DOHH2 (cell line): ENCODE measurements at regions not wholly inside any gene's neighbourhood (a gene's known extent, or its start where the extent isn't known, plus 50 kb on each side); places are given as distances from the start of the nearest gene placed in this dataset.

Experiments used
- CTCF ChIP-seq: fragments of 200-600 bp; sonication (generic); IDR thresholded peaks from one replicate; pipeline ENCODE4 v1.5.1; 2014; ENCODE audit warnings: antibody characterized with exemption, mild to moderate bottlenecking, low read depth, low read length; ENCODE audit not compliant: poor library complexity, severe bottlenecking
- EZH2phosphoT487 ChIP-seq: fragments of 200-600 bp; sonication (generic); IDR thresholded peaks from 2 replicates; pipeline ENCODE4 v1.6.1; 2017; ENCODE audit warnings: borderline replicate concordance, mild to moderate bottlenecking, antibody characterized with exemption, low read length, moderate library complexity, mixed read lengths

- TF ChIP-seq CTCF (no peak), EZH2phosphoT487 (no peak)
These were observed 151.8 kb downstream of the SLC24A2 start for GRCh38 chr9:19637084-19637483.
